Liver (tissue), 8 donors: ENCODE measurements at regions not wholly inside any gene's neighbourhood (a gene's known extent, or its start where the extent isn't known, plus 50 kb on each side); places are given as distances from the start of the nearest gene placed in this dataset.

ENCODE experiments used
- DNase-seq: peaks from one replicate; pipeline ENCODE4 v3.0.0-alpha.2; 2017; ENCODE audit warnings: low spot score
- H3K27ac ChIP-seq, 2 donors: one replicate each; pipeline ENCODE4 v1.7.0; 2013; ENCODE audit warnings: inconsistent platforms in 2 of 2, low read length in 2 of 2, control low read depth in 1 of 2, low read depth in 1 of 2, mild to moderate bottlenecking in 1 of 2
- H3K27me3 ChIP-seq, 4 donors: one replicate each; pipeline versions ENCODE4 v1.6.1 to v1.7.0; 2013; ENCODE audit warnings: low read length in 3 of 4, inconsistent platforms in 1 of 4, mild to moderate bottlenecking in 1 of 4, moderate library complexity in 1 of 4; ENCODE audit not compliant: control insufficient read depth in 4 of 4, insufficient read depth in 4 of 4
- H3K36me3 ChIP-seq, 4 donors: one replicate each; pipeline versions ENCODE4 v1.6.1 to v1.7.0; 2013; ENCODE audit warnings: low read length in 3 of 4, mild to moderate bottlenecking in 3 of 4, low read depth in 1 of 4, moderate library complexity in 1 of 4; ENCODE audit not compliant: control insufficient read depth in 4 of 4, insufficient read depth in 3 of 4
- H3K4me1 ChIP-seq, 4 donors: one replicate each; pipeline versions ENCODE4 v1.6.1 to v1.7.0; 2013; ENCODE audit warnings: low read length in 3 of 4, mild to moderate bottlenecking in 3 of 4, moderate library complexity in 1 of 4; ENCODE audit not compliant: control insufficient read depth in 4 of 4, insufficient read depth in 4 of 4
- H3K4me3 ChIP-seq, 3 donors: one replicate each; pipeline versions ENCODE4 v1.6.1 to v1.7.0; 2013; ENCODE audit warnings: low read length in 3 of 3, control low read depth in 1 of 3, low read depth in 1 of 3, mild to moderate bottlenecking in 1 of 3
- H3K9ac ChIP-seq, 2 donors: one replicate each; pipeline ENCODE4 v1.7.0; 2013; ENCODE audit warnings: low read length in 2 of 2, mild to moderate bottlenecking in 2 of 2, moderate library complexity in 2 of 2, control low read depth in 1 of 2, low read depth in 1 of 2
- H3K9me3 ChIP-seq, 4 donors: one replicate each; pipeline versions ENCODE4 v1.6.1 to v1.7.0; 2013; ENCODE audit warnings: low read length in 3 of 4; ENCODE audit not compliant: control insufficient read depth in 4 of 4
- EGR1 ChIP-seq, 2 donors: IDR thresholded peaks; 2 replicates each; pipeline ENCODE4 v1.6.1; 2016 to 2018; ENCODE audit warnings: antibody characterized with exemption in 2 of 2, low read depth in 2 of 2
- FOXA2 ChIP-seq: IDR thresholded peaks from 2 replicates; pipeline ENCODE4 v1.6.1; 2016; ENCODE audit warnings: antibody characterized with exemption
- GABPA ChIP-seq, 2 donors: IDR thresholded peaks in 1 of 2; conservative IDR thresholded peaks in 1 of 2; 2 replicates each; pipeline ENCODE4 v1.6.1; 2016; ENCODE audit warnings: antibody characterized with exemption in 2 of 2, mild to moderate bottlenecking in 1 of 2, moderate library complexity in 1 of 2
- HNF4A ChIP-seq, 2 donors: conservative IDR thresholded peaks; 2 replicates each; pipeline ENCODE4 v1.6.1; 2016; ENCODE audit warnings: antibody characterized with exemption in 2 of 2, mild to moderate bottlenecking in 2 of 2
- JUND ChIP-seq, 2 donors: IDR thresholded peaks; 2 replicates each; pipeline ENCODE4 v1.6.1; 2016; ENCODE audit warnings: antibody characterized with exemption in 2 of 2
- NR2F2 ChIP-seq: IDR thresholded peaks from 2 replicates; pipeline ENCODE4 v1.6.1; 2016; ENCODE audit warnings: antibody characterized with exemption
- RAD21 ChIP-seq, 2 donors: IDR thresholded peaks; 2 replicates each; pipeline ENCODE4 v1.6.1; 2016; ENCODE audit warnings: antibody characterized with exemption in 2 of 2, mild to moderate bottlenecking in 2 of 2
- RXRA ChIP-seq, 2 donors: IDR thresholded peaks; 2 replicates each; pipeline ENCODE4 v1.6.1; 2017 to 2018; ENCODE audit warnings: antibody characterized with exemption in 2 of 2, mild to moderate bottlenecking in 1 of 2
- SP1 ChIP-seq: IDR thresholded peaks from 2 replicates; pipeline ENCODE4 v1.6.1; 2018; ENCODE audit warnings: antibody characterized with exemption, mild to moderate bottlenecking
- TAF1 ChIP-seq: conservative IDR thresholded peaks from 2 replicates; pipeline ENCODE4 v1.6.1; 2016; ENCODE audit warnings: antibody characterized with exemption, mild to moderate bottlenecking
- YY1 ChIP-seq: IDR thresholded peaks from 2 replicates; pipeline ENCODE4 v1.6.1; 2016; ENCODE audit warnings: antibody characterized with exemption, mild to moderate bottlenecking
- WGBS: extraction: QIAGEN DNeasy Blood & Tissue Kit; methylation state at CpG from one replicate; pipeline ENCODE4 v1.1.7; 2013; 5-methylcytosine and 5-hydroxymethylcytosine counted together
- TF ChIP-seq, protein P1 (sequence below): IDR thresholded peaks from 2 replicates; pipeline ENCODE4 v1.6.1; 2016; ENCODE audit warnings: antibody characterized with exemption
- TF ChIP-seq, protein P2 (sequence below): IDR thresholded peaks from 2 replicates; pipeline ENCODE4 v1.6.1; 2016; ENCODE audit warnings: antibody characterized with exemption, mild to moderate bottlenecking
- TF ChIP-seq, protein P3 (sequence below): IDR thresholded peaks from 2 replicates; pipeline ENCODE4 v1.6.1; 2016; ENCODE audit warnings: antibody characterized with exemption
- TF ChIP-seq, protein P4 (sequence below): fragments of 150-350 bp; IDR thresholded peaks from 2 replicates; pipeline ENCODE4 v1.5.1; 2017; ENCODE audit warnings: improper control_type of control experiment, low read depth, low read length; ENCODE audit not compliant: missing input control
- TF ChIP-seq, protein P5 (sequence below): IDR thresholded peaks from 2 replicates; pipeline ENCODE4 v1.6.1; 2016; ENCODE audit warnings: antibody characterized with exemption
- donor health status: healthy.
- donor health status: healthy.
- donor health status: healthy.
- donor health status: healthy.
- donor health status: healthy.

GRCh38 chr5:21574961-21575360 lies 1278.2 kb downstream of the CDH12 start:
- Histone ChIP-seq H3K9ac (no peak overlapping the region), H3K4me1 (no peaks in the 10 kb centered on the region), H3K27me3 (no peaks in the 10 kb centered on the region), H3K27ac (no peak overlapping the region), H3K9me3 (no peaks in the 10 kb centered on the region), H3K36me3 (no peaks in the 10 kb centered on the region), H3K4me3 (no peak overlapping the region)
- TF ChIP-seq, protein P1, sequence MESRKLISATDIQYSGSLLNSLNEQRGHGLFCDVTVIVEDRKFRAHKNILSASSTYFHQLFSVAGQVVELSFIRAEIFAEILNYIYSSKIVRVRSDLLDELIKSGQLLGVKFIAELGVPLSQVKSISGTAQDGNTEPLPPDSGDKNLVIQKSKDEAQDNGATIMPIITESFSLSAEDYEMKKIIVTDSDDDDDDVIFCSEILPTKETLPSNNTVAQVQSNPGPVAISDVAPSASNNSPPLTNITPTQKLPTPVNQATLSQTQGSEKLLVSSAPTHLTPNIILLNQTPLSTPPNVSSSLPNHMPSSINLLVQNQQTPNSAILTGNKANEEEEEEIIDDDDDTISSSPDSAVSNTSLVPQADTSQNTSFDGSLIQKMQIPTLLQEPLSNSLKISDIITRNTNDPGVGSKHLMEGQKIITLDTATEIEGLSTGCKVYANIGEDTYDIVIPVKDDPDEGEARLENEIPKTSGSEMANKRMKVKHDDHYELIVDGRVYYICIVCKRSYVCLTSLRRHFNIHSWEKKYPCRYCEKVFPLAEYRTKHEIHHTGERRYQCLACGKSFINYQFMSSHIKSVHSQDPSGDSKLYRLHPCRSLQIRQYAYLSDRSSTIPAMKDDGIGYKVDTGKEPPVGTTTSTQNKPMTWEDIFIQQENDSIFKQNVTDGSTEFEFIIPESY: no peak
- TF ChIP-seq, protein P2, sequence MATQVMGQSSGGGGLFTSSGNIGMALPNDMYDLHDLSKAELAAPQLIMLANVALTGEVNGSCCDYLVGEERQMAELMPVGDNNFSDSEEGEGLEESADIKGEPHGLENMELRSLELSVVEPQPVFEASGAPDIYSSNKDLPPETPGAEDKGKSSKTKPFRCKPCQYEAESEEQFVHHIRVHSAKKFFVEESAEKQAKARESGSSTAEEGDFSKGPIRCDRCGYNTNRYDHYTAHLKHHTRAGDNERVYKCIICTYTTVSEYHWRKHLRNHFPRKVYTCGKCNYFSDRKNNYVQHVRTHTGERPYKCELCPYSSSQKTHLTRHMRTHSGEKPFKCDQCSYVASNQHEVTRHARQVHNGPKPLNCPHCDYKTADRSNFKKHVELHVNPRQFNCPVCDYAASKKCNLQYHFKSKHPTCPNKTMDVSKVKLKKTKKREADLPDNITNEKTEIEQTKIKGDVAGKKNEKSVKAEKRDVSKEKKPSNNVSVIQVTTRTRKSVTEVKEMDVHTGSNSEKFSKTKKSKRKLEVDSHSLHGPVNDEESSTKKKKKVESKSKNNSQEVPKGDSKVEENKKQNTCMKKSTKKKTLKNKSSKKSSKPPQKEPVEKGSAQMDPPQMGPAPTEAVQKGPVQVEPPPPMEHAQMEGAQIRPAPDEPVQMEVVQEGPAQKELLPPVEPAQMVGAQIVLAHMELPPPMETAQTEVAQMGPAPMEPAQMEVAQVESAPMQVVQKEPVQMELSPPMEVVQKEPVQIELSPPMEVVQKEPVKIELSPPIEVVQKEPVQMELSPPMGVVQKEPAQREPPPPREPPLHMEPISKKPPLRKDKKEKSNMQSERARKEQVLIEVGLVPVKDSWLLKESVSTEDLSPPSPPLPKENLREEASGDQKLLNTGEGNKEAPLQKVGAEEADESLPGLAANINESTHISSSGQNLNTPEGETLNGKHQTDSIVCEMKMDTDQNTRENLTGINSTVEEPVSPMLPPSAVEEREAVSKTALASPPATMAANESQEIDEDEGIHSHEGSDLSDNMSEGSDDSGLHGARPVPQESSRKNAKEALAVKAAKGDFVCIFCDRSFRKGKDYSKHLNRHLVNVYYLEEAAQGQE: no peak
- TF ChIP-seq EGR1 (IDR thresholded peaks at IDR 0.05; ENCODE audit: low read depth in 2 of 2): no peak
- no peak for TF ChIP-seq SP1
- TF ChIP-seq, protein P3, sequence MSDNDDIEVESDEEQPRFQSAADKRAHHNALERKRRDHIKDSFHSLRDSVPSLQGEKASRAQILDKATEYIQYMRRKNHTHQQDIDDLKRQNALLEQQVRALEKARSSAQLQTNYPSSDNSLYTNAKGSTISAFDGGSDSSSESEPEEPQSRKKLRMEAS: no peak
- no peak for TF ChIP-seq FOXA2
- TF ChIP-seq TAF1: no peak
- TF ChIP-seq, protein P4, sequence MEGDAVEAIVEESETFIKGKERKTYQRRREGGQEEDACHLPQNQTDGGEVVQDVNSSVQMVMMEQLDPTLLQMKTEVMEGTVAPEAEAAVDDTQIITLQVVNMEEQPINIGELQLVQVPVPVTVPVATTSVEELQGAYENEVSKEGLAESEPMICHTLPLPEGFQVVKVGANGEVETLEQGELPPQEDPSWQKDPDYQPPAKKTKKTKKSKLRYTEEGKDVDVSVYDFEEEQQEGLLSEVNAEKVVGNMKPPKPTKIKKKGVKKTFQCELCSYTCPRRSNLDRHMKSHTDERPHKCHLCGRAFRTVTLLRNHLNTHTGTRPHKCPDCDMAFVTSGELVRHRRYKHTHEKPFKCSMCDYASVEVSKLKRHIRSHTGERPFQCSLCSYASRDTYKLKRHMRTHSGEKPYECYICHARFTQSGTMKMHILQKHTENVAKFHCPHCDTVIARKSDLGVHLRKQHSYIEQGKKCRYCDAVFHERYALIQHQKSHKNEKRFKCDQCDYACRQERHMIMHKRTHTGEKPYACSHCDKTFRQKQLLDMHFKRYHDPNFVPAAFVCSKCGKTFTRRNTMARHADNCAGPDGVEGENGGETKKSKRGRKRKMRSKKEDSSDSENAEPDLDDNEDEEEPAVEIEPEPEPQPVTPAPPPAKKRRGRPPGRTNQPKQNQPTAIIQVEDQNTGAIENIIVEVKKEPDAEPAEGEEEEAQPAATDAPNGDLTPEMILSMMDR: no peak
- no peak for TF ChIP-seq GABPA (IDR thresholded peaks at IDR 0.05 in 1 of 2, conservative IDR thresholded peaks at IDR 0.05 in 1 of 2)
- TF ChIP-seq RAD21 (IDR thresholded peaks at IDR 0.05): no peak
- TF ChIP-seq, protein P5, sequence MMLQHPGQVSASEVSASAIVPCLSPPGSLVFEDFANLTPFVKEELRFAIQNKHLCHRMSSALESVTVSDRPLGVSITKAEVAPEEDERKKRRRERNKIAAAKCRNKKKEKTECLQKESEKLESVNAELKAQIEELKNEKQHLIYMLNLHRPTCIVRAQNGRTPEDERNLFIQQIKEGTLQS: no peak
- no peak for TF ChIP-seq NR2F2
- no peak for TF ChIP-seq YY1
- no peak for TF ChIP-seq RXRA (IDR thresholded peaks at IDR 0.05)
- TF ChIP-seq JUND (IDR thresholded peaks at IDR 0.05): no peak
- no peak for TF ChIP-seq HNF4A (conservative IDR thresholded peaks at IDR 0.05)
- DNase-seq: no peak
- WGBS: 84% methylated on average over 4 of the region's 4 CpGs

DNA sequence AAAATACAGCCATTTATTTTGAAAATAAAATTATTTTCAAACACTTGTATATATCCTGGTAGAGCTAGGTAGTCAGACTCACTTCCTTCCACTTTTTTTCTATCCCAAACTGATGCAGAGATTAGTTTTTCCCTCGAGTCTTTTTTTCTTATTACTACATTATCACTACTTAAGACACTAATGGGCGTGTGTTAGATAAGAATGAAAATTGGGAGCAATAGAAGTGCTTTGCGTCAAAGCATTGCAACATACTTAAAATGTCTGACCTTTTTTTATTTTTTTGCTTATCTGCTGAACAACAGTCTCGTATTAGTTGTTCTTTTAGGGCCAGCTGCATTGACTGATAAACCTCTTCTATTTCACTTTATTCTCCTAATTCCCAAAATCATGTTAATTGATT lies 1278.7 kb downstream of the CDH12 start:
- no peaks in the 10 kb centered on the region for H3K4me1 ChIP-seq
- H3K9me3 ChIP-seq: no peaks in the 10 kb centered on the region
- no peak overlapping the region for H3K4me3 ChIP-seq
- DNase-seq: no peak
- 72% methylated on average over 4 of the region's 4 CpGs for WGBS
- no peaks in the 10 kb centered on the region for H3K36me3 ChIP-seq
- no peaks in the 10 kb centered on the region for H3K27me3 ChIP-seq
- TF ChIP-seq YY1 (no peak), EGR1 (IDR thresholded peaks at IDR 0.05; ENCODE audit: low read depth in 2 of 2) (no peak), FOXA2 (no peak)
- no peak overlapping the region for H3K9ac ChIP-seq
- H3K27ac ChIP-seq: no peak overlapping the region
